T-helper 2 cell (primary cell): ENCODE measurements at regions not wholly inside any gene's neighbourhood (a gene's known extent, or its start where the extent isn't known, plus 50 kb on each side); places are given as distances from the start of the nearest gene placed in this dataset.
A peak's percentile ranks its signal among the peaks of the same experiment; 100 is the strongest.

ENCODE experiments used
- DNase-seq, 5 experiments: peaks; one replicate each; pipeline versions ENCODE4 v3.0.0 to v3.0.0-alpha.2; 2012 to 2022

- no peak for DNase-seq
These were observed 75.1 kb upstream of the IER5L start for GRCh38 chr9:129252937-129253802.

- DNase-seq, result no peak
These were observed 72.7 kb upstream of the IER5L start for GRCh38 chr9:129250786-129251185.

- DNase-seq, result no peak
These were observed 69.5 kb upstream of the IER5L start for GRCh38 chr9:129247285-129248153.

- no peak for DNase-seq
These were observed 67.2 kb upstream of the IER5L start for GRCh38 chr9:129245276-129245675.

GRCh38 chr9:129242971-129243561 is 65.0 kb upstream of the IER5L start:
- no peak for DNase-seq

GRCh38 chr9:129242191-129242941 is 64.3 kb upstream of the IER5L start:
- no peak for DNase-seq

GRCh38 chr9:129241725-129242124 is 63.7 kb upstream of the IER5L start:
- no peak for DNase-seq

- DNase-seq, result no peak
These were observed 62.6 kb upstream of the IER5L start for GRCh38 chr9:129240581-129241211.

- no peak for DNase-seq
These were observed 62.0 kb upstream of the IER5L start for GRCh38 chr9:129239946-129240490.

- DNase-seq, result no peak
These were observed 59.7 kb upstream of the IER5L start for GRCh38 chr9:129237803-129238202.

GRCh38 chr9:129237164-129237611 is 59.1 kb upstream of the IER5L start:
- DNase-seq, result peak in 2 of 5 experiments; percentile 24 to 57

- peak in 1 of 5 experiments; percentile 33 for DNase-seq
These were observed 58.5 kb upstream of the IER5L start for GRCh38 chr9:129236441-129237145.

GRCh38 chr9:129235931-129236331 is 57.9 kb upstream of the IER5L start:
- DNase-seq, result peak in 4 of 5 experiments; percentile 11 to 94 (median 56)

- DNase-seq, result no peak
These were observed 57.2 kb upstream of the IER5L start for GRCh38 chr9:129235041-129235930.

- DNase-seq, result no peak
These were observed 56.4 kb upstream of the IER5L start for GRCh38 chr9:129234491-129234890.

GRCh38 chr9:129232839-129233591 is 55.0 kb upstream of the IER5L start:
- no peak for DNase-seq

- no peak for DNase-seq
These were observed 53.7 kb upstream of the IER5L start for GRCh38 chr9:129231759-129232158.

- DNase-seq, result no peak
These were observed 53.1 kb upstream of the IER5L start for GRCh38 chr9:129231022-129231739.
